GM23338 (cell line): ENCODE measurements at regions not wholly inside any gene's neighbourhood (a gene's known extent, or its start where the extent isn't known, plus 50 kb on each side); places are given as distances from the start of the nearest gene placed in this dataset.

Experiments used
- ATAC-seq: fragments of 200-7000 bp; cut with Tn5 transposase; 3 replicates; pipeline ENCODE4 v1.9.1; 2020
- DNase-seq: peaks from one replicate; pipeline ENCODE4 v3.0.0-alpha.2; 2015; ENCODE audit warnings: low spot score
- H2AFZ ChIP-seq: fragments of 200-600 bp; sonication (generic); 2 replicates; pipeline ENCODE4 v1.8.0; 2016; ENCODE audit warnings: antibody characterized with exemption, mild to moderate bottlenecking, moderate library complexity
- H3F3A ChIP-seq: fragments of 200-600 bp; sonication (generic); replicated peaks from 2 replicates; pipeline ENCODE4 v1.8.0; 2017; ENCODE audit warnings: antibody characterized with exemption, mixed run types, low read depth
- H3K27ac ChIP-seq: fragments of 200-600 bp; sonication (generic); 2 replicates; pipeline ENCODE4 v1.6.1; 2016; ENCODE audit warnings: low read depth
- H3K27me3 ChIP-seq: fragments of 200-600 bp; sonication (generic); 2 replicates; pipeline ENCODE4 v1.8.0; 2016; ENCODE audit warnings: mild to moderate bottlenecking, mixed run types, moderate library complexity; ENCODE audit not compliant: insufficient read depth
- H3K36me3 ChIP-seq: fragments of 200-600 bp; sonication (generic); 2 replicates; pipeline ENCODE4 v1.8.0; 2016; ENCODE audit warnings: mild to moderate bottlenecking; ENCODE audit not compliant: insufficient read depth
- H3K4me1 ChIP-seq: fragments of 200-600 bp; sonication (generic); 2 replicates; pipeline ENCODE4 v1.8.0; 2016; ENCODE audit warnings: mild to moderate bottlenecking, moderate library complexity; ENCODE audit not compliant: insufficient read depth
- H3K4me2 ChIP-seq: fragments of 200-600 bp; sonication (generic); 2 replicates; pipeline ENCODE4 v1.7.1; 2017; ENCODE audit warnings: mixed run types
- H3K4me3 ChIP-seq: fragments of 200-600 bp; sonication (generic); 2 replicates; pipeline ENCODE4 v1.6.1; 2016; ENCODE audit warnings: mixed run types
- H3K79me2 ChIP-seq: fragments of 200-600 bp; sonication (generic); replicated peaks from 2 replicates; pipeline ENCODE4 v1.8.0; 2017; ENCODE audit warnings: mild to moderate bottlenecking; ENCODE audit not compliant: insufficient read depth
- H3K9me2 ChIP-seq: fragments of 200-600 bp; sonication (generic); 2 replicates; pipeline ENCODE4 v1.8.0; 2017; ENCODE audit not compliant: insufficient read depth
- H4K20me1 ChIP-seq: fragments of 200-600 bp; sonication (generic); replicated peaks from 2 replicates; pipeline ENCODE4 v1.8.0; 2017; ENCODE audit warnings: mild to moderate bottlenecking; ENCODE audit not compliant: insufficient read depth
- H3K27ac Mint-ChIP-seq: 2 replicates; pipeline ENCODE4 v1.8.0; 2020; ENCODE audit warnings: inconsistent platforms, mild to moderate bottlenecking, moderate library complexity, mixed read lengths
- H3K27me3 Mint-ChIP-seq: 3 replicates; pipeline ENCODE4 v1.8.0; 2022; ENCODE audit warnings: low read depth, mild to moderate bottlenecking, moderate library complexity, mixed read lengths, inconsistent platforms; ENCODE audit not compliant: insufficient read depth, poor library complexity
- H3K36me3 Mint-ChIP-seq: 3 replicates; pipeline ENCODE4 v1.8.0; 2021; ENCODE audit warnings: low read depth, mild to moderate bottlenecking, inconsistent platforms, moderate library complexity, mixed read lengths
- H3K4me1 Mint-ChIP-seq: 3 replicates; pipeline ENCODE4 v1.8.0; 2020; ENCODE audit warnings: mild to moderate bottlenecking, inconsistent platforms, mixed read lengths
- H3K4me3 Mint-ChIP-seq: 3 replicates; pipeline ENCODE4 v1.8.0; 2021; ENCODE audit warnings: moderate library complexity, mild to moderate bottlenecking, inconsistent platforms, mixed read lengths
- H3K9me3 Mint-ChIP-seq: 3 replicates; pipeline ENCODE4 v1.8.0; 2020; ENCODE audit warnings: moderate library complexity, mild to moderate bottlenecking, inconsistent platforms, mixed read lengths
- CREB1 ChIP-seq: fragments of 250-450 bp; sonication (Bioruptor Pico); IDR thresholded peaks from 2 replicates; pipeline ENCODE4 v1.5.0; 2020; ENCODE audit warnings: low read depth, mild to moderate bottlenecking, moderate library complexity
- EZH2 ChIP-seq: fragments of 200-600 bp; sonication (generic); IDR thresholded peaks from one replicate; pipeline ENCODE4 v1.8.0; 2017; ENCODE audit warnings: antibody characterized with exemption, mild to moderate bottlenecking, low read depth; ENCODE audit not compliant: unreplicated experiment
- EZH2phosphoT487 ChIP-seq: fragments of 200-600 bp; sonication (generic); IDR thresholded peaks from one replicate; pipeline ENCODE4 v1.8.1; 2018; ENCODE audit warnings: antibody characterized with exemption; ENCODE audit not compliant: unreplicated experiment
- JUNB ChIP-seq: IDR thresholded peaks from one replicate; pipeline ENCODE4 v1.6.1; 2016; ENCODE audit warnings: antibody characterized with exemption; ENCODE audit not compliant: unreplicated experiment
- NANOG ChIP-seq: IDR thresholded peaks from 2 replicates; pipeline ENCODE4 v1.6.1; 2016; ENCODE audit warnings: antibody characterized with exemption, borderline replicate concordance
- POLR2AphosphoS5 ChIP-seq: IDR thresholded peaks from 2 replicates; pipeline ENCODE4 v1.6.1; 2016; ENCODE audit warnings: antibody characterized with exemption, low read depth
- STAT1 ChIP-seq: IDR thresholded peaks from one replicate; pipeline ENCODE4 v1.6.1; 2016; ENCODE audit warnings: antibody characterized with exemption; ENCODE audit not compliant: unreplicated experiment
- ZNF114 ChIP-seq: fragments of 250-450 bp; sonication (Bioruptor Pico); IDR thresholded peaks from 2 replicates; pipeline ENCODE4 v1.5.0; 2020; ENCODE audit warnings: mild to moderate bottlenecking, moderate library complexity
- ZNF331 ChIP-seq: fragments of 250-450 bp; sonication (Bioruptor Pico); IDR thresholded peaks from 2 replicates; pipeline ENCODE4 v1.5.0; 2020; ENCODE audit warnings: low read depth, mild to moderate bottlenecking, moderate library complexity
- TF ChIP-seq, protein P1 (sequence below), 2 experiments: fragments of 200-600 bp in 1 of 2; sonication (generic) in 1 of 2; conservative IDR thresholded peaks; 2 replicates each; pipeline versions ENCODE4 v1.5.1 to v1.6.1; 2016 to 2017; ENCODE audit warnings: antibody characterized with exemption in 2 of 2, low read depth in 2 of 2, mild to moderate bottlenecking in 2 of 2, moderate library complexity in 1 of 2
- TF ChIP-seq, protein P2 (sequence below): fragments of 250-450 bp; sonication (Bioruptor Pico); IDR thresholded peaks from 2 replicates; pipeline ENCODE4 v1.5.0; 2020; ENCODE audit warnings: mild to moderate bottlenecking, moderate library complexity
- TF ChIP-seq, protein P3 (sequence below): IDR thresholded peaks from 2 replicates; pipeline ENCODE4 v1.6.1; 2016; ENCODE audit warnings: antibody characterized with exemption
- TF ChIP-seq, protein P4 (sequence below): IDR thresholded peaks from one replicate; pipeline ENCODE4 v1.6.1; 2018; ENCODE audit warnings: antibody characterized with exemption; ENCODE audit not compliant: unreplicated experiment

DNA sequence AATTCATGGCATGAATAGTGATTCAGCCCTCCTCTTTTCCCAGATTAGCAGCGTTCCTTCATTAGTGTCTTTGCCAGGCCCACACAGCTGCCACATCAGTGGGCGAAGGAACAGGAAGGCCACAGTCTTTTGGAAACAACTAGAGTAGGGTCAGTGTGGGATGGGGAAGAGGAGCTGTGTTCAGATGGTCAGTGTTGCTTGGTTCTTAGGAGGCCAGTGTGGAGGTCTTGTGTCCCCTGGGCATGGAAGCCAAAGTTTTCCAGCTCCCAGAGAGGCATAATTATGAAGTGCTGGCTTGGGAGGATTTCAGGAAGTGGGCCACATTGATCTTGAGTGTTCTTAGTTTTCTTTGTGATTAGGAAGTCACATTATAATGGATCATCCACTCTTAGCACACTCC, 269.6 kb downstream of the PSAT1 start:
- Histone ChIP-seq H3K36me3 (no peaks in the 10 kb centered on the region), H3K4me1 (no peaks in the 10 kb centered on the region), H3K4me3 (no peak overlapping the region), H3K4me2 (no peak overlapping the region), H3F3A (no peaks in the 10 kb centered on the region), H3K9me2 (peaks cover 10% of the 10 kb centered on the region), H2AFZ (no peak overlapping the region), H4K20me1 (no peaks in the 10 kb centered on the region; the same call in 1 of the 2 replicates), H3K27me3 (no peaks in the 10 kb centered on the region), H3K27ac (no peak overlapping the region), H3K79me2 (no peaks in the 10 kb centered on the region)
- Mint-ChIP-seq H3K36me3 (no peaks in the 10 kb centered on the region), H3K4me1 (peaks cover 13% of the 10 kb centered on the region), H3K4me3 (no peak overlapping the region), H3K27me3 (peaks cover 2% of the 10 kb centered on the region), H3K9me3 (no peaks in the 10 kb centered on the region), H3K27ac (no peak overlapping the region)
- ATAC-seq (no peak), DNase-seq (no peak)
- TF ChIP-seq, protein P1, sequence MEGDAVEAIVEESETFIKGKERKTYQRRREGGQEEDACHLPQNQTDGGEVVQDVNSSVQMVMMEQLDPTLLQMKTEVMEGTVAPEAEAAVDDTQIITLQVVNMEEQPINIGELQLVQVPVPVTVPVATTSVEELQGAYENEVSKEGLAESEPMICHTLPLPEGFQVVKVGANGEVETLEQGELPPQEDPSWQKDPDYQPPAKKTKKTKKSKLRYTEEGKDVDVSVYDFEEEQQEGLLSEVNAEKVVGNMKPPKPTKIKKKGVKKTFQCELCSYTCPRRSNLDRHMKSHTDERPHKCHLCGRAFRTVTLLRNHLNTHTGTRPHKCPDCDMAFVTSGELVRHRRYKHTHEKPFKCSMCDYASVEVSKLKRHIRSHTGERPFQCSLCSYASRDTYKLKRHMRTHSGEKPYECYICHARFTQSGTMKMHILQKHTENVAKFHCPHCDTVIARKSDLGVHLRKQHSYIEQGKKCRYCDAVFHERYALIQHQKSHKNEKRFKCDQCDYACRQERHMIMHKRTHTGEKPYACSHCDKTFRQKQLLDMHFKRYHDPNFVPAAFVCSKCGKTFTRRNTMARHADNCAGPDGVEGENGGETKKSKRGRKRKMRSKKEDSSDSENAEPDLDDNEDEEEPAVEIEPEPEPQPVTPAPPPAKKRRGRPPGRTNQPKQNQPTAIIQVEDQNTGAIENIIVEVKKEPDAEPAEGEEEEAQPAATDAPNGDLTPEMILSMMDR (conservative IDR thresholded peaks at IDR 0.05; ENCODE audit: low read depth in 2 of 2) = no peak
- TF ChIP-seq JUNB (no peak), POLR2AphosphoS5 (no peak), CREB1 (CRISPR knock-in tag) (no peak), EZH2 (no peak), STAT1 (no peak), ZNF114 (no peak), EZH2phosphoT487 (no peak), ZNF331 (CRISPR knock-in tag) (no peak), NANOG (no peak)
- TF ChIP-seq, protein P2, sequence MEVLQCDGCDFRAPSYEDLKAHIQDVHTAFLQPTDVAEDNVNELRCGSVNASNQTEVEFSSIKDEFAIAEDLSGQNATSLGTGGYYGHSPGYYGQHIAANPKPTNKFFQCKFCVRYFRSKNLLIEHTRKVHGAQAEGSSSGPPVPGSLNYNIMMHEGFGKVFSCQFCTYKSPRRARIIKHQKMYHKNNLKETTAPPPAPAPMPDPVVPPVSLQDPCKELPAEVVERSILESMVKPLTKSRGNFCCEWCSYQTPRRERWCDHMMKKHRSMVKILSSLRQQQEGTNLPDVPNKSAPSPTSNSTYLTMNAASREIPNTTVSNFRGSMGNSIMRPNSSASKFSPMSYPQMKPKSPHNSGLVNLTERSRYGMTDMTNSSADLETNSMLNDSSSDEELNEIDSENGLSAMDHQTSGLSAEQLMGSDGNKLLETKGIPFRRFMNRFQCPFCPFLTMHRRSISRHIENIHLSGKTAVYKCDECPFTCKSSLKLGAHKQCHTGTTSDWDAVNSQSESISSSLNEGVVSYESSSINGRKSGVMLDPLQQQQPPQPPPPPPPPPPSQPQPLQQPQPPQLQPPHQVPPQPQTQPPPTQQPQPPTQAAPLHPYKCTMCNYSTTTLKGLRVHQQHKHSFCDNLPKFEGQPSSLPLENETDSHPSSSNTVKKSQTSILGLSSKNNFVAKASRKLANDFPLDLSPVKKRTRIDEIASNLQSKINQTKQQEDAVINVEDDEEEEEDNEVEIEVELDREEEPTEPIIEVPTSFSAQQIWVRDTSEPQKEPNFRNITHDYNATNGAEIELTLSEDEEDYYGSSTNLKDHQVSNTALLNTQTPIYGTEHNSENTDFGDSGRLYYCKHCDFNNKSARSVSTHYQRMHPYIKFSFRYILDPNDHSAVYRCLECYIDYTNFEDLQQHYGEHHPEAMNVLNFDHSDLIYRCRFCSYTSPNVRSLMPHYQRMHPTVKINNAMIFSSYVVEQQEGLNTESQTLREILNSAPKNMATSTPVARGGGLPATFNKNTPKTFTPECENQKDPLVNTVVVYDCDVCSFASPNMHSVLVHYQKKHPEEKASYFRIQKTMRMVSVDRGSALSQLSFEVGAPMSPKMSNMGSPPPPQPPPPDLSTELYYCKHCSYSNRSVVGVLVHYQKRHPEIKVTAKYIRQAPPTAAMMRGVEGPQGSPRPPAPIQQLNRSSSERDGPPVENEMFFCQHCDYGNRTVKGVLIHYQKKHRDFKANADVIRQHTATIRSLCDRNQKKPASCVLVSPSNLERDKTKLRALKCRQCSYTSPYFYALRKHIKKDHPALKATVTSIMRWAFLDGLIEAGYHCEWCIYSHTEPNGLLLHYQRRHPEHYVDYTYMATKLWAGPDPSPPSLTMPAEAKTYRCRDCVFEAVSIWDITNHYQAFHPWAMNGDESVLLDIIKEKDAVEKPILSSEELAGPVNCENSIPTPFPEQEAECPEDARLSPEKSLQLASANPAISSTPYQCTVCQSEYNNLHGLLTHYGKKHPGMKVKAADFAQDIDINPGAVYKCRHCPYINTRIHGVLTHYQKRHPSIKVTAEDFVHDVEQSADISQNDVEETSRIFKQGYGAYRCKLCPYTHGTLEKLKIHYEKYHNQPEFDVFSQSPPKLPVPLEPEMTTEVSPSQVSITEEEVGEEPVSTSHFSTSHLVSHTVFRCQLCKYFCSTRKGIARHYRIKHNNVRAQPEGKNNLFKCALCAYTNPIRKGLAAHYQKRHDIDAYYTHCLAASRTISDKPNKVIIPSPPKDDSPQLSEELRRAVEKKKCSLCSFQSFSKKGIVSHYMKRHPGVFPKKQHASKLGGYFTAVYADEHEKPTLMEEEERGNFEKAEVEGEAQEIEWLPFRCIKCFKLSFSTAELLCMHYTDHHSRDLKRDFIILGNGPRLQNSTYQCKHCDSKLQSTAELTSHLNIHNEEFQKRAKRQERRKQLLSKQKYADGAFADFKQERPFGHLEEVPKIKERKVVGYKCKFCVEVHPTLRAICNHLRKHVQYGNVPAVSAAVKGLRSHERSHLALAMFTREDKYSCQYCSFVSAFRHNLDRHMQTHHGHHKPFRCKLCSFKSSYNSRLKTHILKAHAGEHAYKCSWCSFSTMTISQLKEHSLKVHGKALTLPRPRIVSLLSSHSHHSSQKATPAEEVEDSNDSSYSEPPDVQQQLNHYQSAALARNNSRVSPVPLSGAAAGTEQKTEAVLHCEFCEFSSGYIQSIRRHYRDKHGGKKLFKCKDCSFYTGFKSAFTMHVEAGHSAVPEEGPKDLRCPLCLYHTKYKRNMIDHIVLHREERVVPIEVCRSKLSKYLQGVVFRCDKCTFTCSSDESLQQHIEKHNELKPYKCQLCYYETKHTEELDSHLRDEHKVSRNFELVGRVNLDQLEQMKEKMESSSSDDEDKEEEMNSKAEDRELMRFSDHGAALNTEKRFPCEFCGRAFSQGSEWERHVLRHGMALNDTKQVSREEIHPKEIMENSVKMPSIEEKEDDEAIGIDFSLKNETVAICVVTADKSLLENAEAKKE (CRISPR knock-in tag) = no peak
- TF ChIP-seq, protein P3, sequence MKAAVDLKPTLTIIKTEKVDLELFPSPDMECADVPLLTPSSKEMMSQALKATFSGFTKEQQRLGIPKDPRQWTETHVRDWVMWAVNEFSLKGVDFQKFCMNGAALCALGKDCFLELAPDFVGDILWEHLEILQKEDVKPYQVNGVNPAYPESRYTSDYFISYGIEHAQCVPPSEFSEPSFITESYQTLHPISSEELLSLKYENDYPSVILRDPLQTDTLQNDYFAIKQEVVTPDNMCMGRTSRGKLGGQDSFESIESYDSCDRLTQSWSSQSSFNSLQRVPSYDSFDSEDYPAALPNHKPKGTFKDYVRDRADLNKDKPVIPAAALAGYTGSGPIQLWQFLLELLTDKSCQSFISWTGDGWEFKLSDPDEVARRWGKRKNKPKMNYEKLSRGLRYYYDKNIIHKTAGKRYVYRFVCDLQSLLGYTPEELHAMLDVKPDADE = no peak
- TF ChIP-seq, protein P4, sequence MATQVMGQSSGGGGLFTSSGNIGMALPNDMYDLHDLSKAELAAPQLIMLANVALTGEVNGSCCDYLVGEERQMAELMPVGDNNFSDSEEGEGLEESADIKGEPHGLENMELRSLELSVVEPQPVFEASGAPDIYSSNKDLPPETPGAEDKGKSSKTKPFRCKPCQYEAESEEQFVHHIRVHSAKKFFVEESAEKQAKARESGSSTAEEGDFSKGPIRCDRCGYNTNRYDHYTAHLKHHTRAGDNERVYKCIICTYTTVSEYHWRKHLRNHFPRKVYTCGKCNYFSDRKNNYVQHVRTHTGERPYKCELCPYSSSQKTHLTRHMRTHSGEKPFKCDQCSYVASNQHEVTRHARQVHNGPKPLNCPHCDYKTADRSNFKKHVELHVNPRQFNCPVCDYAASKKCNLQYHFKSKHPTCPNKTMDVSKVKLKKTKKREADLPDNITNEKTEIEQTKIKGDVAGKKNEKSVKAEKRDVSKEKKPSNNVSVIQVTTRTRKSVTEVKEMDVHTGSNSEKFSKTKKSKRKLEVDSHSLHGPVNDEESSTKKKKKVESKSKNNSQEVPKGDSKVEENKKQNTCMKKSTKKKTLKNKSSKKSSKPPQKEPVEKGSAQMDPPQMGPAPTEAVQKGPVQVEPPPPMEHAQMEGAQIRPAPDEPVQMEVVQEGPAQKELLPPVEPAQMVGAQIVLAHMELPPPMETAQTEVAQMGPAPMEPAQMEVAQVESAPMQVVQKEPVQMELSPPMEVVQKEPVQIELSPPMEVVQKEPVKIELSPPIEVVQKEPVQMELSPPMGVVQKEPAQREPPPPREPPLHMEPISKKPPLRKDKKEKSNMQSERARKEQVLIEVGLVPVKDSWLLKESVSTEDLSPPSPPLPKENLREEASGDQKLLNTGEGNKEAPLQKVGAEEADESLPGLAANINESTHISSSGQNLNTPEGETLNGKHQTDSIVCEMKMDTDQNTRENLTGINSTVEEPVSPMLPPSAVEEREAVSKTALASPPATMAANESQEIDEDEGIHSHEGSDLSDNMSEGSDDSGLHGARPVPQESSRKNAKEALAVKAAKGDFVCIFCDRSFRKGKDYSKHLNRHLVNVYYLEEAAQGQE = no peak
